Upper lobe of right lung (tissue), 1 donor: ENCODE measurements at regions not wholly inside any gene's neighbourhood (a gene's known extent, or its start where the extent isn't known, plus 50 kb on each side); places are given as distances from the start of the nearest gene placed in this dataset.

Source experiments
- ATAC-seq: fragments of 200-7000 bp; cut with Tn5 transposase; one replicate; pipeline ENCODE4 v1.9.1; 2020; ENCODE audit warnings: mild to moderate bottlenecking, moderate library complexity
- DNase-seq: peaks from one replicate; pipeline ENCODE4 v3.0.0-alpha.2; 2020
- H3K27ac ChIP-seq: fragments of 200-600 bp; one replicate; pipeline ENCODE4 v1.8.0; 2022
- H3K27me3 ChIP-seq: fragments of 200-600 bp; one replicate; pipeline ENCODE4 v1.8.0; 2022; ENCODE audit warnings: mild to moderate bottlenecking
- H3K36me3 ChIP-seq: fragments of 200-600 bp; one replicate; pipeline ENCODE4 v1.8.0; 2022
- H3K4me1 ChIP-seq: fragments of 200-600 bp; one replicate; pipeline ENCODE4 v1.8.0; 2022
- H3K4me3 ChIP-seq: fragments of 200-600 bp; one replicate; pipeline ENCODE4 v1.8.0; 2022; ENCODE audit warnings: mild to moderate bottlenecking
- H3K9me3 ChIP-seq: fragments of 200-600 bp; one replicate; pipeline ENCODE4 v1.8.0; 2022
- CTCF ChIP-seq: fragments of 200-600 bp; IDR thresholded peaks from one replicate; pipeline ENCODE4 v1.8.0; 2022; ENCODE audit warnings: antibody characterized with exemption
- intact Hi-C: fragments of 100-400 bp; cut with DNase I; formaldehyde crosslinking; loops from one replicate; pipeline ENCODE4 v1.11.0; 2022
- donor health status: DM: no; HTN: yes; CAD: no; lungs with severe emphysema.

- no peak for ATAC-seq
- no peak for DNase-seq
These were observed 354.4 kb downstream of the DIRAS2 start for GRCh38 chr9:90288275-90288639.

GRCh38 chr9:90290716-90291485, 351.7 kb downstream of the DIRAS2 start:
- DNase-seq: no peak
- Histone ChIP-seq H3K27me3 (no peaks in the 10 kb centered on the region), H3K36me3 (no peaks in the 10 kb centered on the region), H3K9me3 (no peaks in the 10 kb centered on the region), H3K4me3 (no peak overlapping the region), H3K27ac (no peak overlapping the region), H3K4me1 (no peaks in the 10 kb centered on the region)
- no peak for ATAC-seq
- intact Hi-C loops: no loop called here
- TF ChIP-seq CTCF: no peak

More at GRCh38 chr9:90288275-90288639, 354.4 kb downstream of the DIRAS2 start:
- Histone ChIP-seq H3K27me3 (no peaks in the 10 kb centered on the region), H3K4me1 (no peaks in the 10 kb centered on the region), H3K27ac (no peak overlapping the region), H3K36me3 (no peaks in the 10 kb centered on the region), H3K4me3 (no peak overlapping the region), H3K9me3 (no peaks in the 10 kb centered on the region)
- intact Hi-C loops: no loop called here
- TF ChIP-seq CTCF: no peak

GRCh38 chr9:90296539-90296938, 346.1 kb downstream of the DIRAS2 start:
- intact Hi-C loops: no loop called here
- no peak overlapping the region for H3K27ac ChIP-seq
- H3K4me1 ChIP-seq: no peaks in the 10 kb centered on the region
- peaks cover 5% of the 10 kb centered on the region for H3K27me3 ChIP-seq
- no peak for TF ChIP-seq CTCF
- DNase-seq (no peak), ATAC-seq (no peak)
- H3K9me3 ChIP-seq: no peaks in the 10 kb centered on the region
- H3K4me3 ChIP-seq: no peak overlapping the region
- H3K36me3 ChIP-seq: no peaks in the 10 kb centered on the region

DNA sequence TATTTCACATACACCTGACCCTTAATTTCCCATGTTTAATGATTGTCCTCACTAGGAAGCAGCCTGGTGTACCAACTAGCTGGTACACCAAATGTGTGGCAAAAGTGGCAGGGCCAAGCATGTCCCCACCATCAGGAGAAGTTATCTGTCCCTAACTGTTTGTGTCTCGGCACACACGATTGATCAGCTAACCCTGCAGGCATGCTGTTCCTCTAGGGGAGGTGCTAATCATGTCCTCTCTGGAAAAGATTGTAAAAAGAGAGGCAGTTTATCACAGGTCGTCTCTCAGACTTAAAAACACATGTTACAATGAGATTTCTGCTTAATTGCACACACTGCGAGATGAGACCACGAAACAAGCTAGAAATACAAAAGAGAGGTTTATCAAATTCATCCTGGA, 342.7 kb downstream of the DIRAS2 start:
- no peak overlapping the region for H3K4me3 ChIP-seq
- H3K27ac ChIP-seq: no peak overlapping the region
- no peaks in the 10 kb centered on the region for H3K36me3 ChIP-seq
- TF ChIP-seq CTCF: no peak
- no peak for DNase-seq
- H3K9me3 ChIP-seq: no peaks in the 10 kb centered on the region
- H3K27me3 ChIP-seq: peaks cover 5% of the 10 kb centered on the region
- intact Hi-C loops: no loop called here
- no peaks in the 10 kb centered on the region for H3K4me1 ChIP-seq
- ATAC-seq: no peak

GRCh38 chr9:90300611-90301276, 341.9 kb downstream of the DIRAS2 start:
- no peak overlapping the region for H3K27ac ChIP-seq
- intact Hi-C loops: no loop called here
- H3K4me1 ChIP-seq: no peaks in the 10 kb centered on the region
- peaks cover 5% of the 10 kb centered on the region for H3K27me3 ChIP-seq
- no peak overlapping the region for H3K4me3 ChIP-seq
- TF ChIP-seq CTCF: no peak
- no peak for ATAC-seq
- DNase-seq: no peak
- H3K36me3 ChIP-seq: no peaks in the 10 kb centered on the region
- no peaks in the 10 kb centered on the region for H3K9me3 ChIP-seq
